ENCODE measurements at regions not wholly inside any gene's neighbourhood (a gene's known extent, or its start where the extent isn't known, plus 50 kb on each side); places are given as distances from the start of the nearest gene placed in this dataset.

DNA sequence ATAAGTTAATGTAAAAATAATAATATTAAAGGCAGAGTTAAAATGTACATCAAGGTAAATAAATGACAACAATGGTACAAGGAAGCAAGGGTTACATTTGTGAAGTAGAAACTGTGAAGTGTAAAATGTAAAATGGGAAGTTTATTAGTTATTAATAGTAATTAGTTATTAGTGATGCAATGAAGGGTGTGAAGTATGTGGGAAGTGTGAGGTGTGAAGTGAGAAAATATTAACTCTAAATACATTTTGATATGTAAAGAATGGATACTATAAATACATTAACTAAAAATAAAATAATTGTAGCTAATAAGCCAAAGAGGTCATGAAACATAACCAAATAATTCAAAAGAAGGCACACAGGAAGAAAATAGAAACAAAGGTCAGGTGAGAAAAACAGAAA lies 316.4 kb downstream of the GBA3 start:
- DNase-seq = no peak

DNA sequence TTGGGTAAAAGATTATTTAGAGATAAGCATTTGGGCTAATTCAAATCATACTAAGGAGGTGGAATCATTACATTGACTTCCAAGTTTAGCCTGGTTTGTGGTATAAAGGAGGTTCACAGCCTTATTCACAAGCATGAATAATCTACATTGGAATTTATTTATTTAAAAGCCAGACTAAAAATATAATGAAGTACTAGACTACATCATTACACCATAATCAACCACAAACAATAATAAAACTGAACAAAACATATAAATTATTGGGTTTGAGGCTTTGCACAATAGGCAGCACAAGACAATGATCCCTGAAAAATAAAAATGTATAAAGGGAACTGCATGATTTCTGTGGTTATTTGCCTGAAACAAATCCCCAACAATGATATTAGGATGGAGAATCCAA lies 314.0 kb downstream of the GBA3 start:
- no peak for DNase-seq

DNA sequence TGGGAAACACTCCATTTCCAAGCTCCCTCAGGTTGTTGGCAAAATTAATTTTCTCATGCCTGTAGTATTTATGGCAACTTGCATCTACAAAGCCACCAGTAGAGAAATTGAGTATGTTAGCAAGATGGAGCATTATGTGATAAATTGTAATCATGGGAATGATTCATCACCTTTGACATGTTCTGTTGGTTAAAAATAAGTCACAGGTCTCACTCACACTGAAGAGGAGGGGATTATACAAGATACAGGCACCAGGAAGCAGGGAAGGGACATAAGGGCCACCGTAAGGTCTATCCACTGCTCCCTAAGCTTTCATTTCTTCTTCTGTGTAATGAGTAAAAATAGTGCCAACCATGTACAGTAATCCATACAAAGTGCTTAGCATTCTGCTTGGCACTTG lies 313.0 kb downstream of the GBA3 start:
- DNase-seq = no peak

GRCh38 chr4:23001478-23001877 lies 308.7 kb downstream of the GBA3 start:
- DNase-seq = no peak

- DNase-seq = no peak
These were observed 306.7 kb downstream of the GBA3 start for GRCh38 chr4:22999419-22999818.

GRCh38 chr4:22997358-22998224 lies 304.9 kb downstream of the GBA3 start:
- DNase-seq = no peak

DNA sequence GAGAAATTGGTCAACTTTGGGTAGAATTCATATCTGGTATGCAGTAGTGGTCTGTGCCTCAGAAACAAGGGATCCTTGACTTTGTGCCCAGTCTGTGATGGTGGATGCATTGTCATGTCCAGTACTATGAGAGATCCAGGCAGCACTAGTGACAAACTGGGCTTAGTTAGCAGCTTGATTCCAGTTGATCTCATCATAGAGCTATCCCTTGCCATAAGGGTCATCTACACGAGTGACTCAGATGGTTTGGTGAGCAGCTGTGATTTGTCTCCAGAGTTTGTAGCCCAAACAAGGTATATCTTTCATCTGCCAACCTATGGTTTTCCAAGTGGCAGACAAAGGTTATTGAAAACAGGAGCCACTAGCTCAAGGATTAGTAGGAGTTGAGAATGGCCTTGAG lies 298.8 kb downstream of the GBA3 start:
- no peak for DNase-seq

DNA sequence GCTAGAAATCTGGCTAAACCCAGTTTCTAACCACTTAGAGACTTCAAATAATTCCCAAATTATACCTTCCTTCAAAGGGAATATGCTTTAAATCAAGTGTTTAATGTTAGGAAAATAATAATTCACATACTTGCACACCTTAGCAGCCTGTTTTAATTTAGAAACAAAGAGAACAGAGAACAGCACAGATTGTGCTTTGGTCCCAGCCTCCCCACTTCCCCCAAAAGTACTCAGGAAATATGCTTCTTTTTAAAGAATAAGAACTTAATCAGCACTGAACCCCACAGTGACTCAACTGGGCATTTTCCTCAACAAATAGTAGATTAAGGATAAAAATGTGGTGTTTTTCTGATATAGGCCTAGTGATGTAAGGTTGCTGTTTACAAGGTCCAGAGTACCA lies 295.8 kb downstream of the GBA3 start:
- DNase-seq = no peak

- DNase-seq = no peak
These were observed 295.1 kb downstream of the GBA3 start for GRCh38 chr4:22987870-22988269.

GRCh38 chr4:22986881-22987280 lies 294.1 kb downstream of the GBA3 start:
- no peak for DNase-seq

GRCh38 chr4:22986262-22986661 lies 293.5 kb downstream of the GBA3 start:
- no peak for DNase-seq

DNA sequence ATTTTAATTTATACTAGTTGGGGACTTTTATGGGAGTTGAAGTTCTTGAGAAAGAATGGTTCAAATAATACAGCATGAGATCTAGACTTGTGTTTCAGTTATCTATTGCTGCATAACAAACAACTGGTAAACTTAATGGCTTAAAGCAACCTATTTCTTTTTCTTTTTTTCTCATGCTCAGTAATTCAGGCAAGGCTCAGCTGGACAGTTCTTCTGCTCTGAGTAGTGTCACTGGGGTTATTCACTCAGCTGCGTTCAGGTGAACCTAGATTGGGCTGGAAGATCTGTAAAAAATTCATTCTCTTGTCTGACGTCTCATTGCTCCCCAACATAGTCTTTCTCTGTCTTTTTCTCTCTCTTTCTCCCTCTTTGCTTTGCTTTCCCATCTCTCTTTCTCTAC lies 291.7 kb downstream of the GBA3 start:
- DNase-seq = no peak

- no peak for DNase-seq
These were observed 285.9 kb downstream of the GBA3 start for GRCh38 chr4:22978656-22979055.

GRCh38 chr4:22970665-22971064 lies 277.9 kb downstream of the GBA3 start:
- DNase-seq = no peak

DNA sequence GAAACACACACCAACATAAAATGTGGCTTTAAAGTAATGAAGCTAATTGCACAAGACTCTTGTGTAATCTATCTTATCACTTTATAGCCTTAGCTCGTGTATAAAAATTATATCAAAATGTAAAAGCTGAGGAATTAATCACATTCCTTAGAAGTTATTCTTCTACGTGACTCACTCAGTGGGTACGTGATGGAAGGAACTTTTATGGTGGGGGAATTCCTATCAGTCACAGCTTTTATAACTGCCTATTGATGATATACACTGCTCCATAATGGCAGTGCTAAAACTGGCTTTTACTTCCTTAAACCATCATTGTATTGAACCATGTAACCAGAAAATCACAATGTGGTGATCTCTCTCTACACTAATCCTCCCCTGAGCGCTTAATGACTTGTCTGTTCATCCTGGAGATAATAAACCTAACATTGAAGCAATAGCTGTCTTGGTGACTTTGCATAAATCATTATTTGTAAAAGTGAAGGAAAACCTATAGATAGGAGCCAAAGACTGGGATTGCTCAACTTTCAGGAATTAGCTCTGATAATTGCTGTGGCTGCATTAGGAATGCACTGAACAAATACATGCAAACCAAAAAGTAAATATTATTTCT lies 276.7 kb downstream of the GBA3 start:
- DNase-seq = no peak

- no peak for DNase-seq
These were observed 269.6 kb downstream of the GBA3 start for GRCh38 chr4:22962295-22962694.

DNA sequence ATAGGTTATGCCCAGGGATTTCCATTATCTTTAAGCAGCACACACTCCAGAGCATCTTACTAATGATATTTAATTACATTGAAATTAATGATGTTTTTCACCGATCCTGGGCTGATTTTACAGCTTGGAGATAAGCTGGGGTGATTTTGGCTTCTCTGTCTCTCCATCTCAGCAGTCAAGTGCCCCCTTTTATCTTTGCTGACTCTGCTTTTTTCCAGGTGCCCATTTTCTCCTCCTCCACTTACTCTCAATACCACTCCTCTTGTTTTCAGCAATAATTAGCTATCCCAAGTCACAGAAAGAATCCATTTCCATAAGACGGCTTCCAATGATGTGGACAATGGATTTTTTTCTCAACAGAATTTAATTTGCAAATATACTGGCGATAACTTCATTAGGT lies 266.7 kb downstream of the GBA3 start:
- no peak for DNase-seq

DNA sequence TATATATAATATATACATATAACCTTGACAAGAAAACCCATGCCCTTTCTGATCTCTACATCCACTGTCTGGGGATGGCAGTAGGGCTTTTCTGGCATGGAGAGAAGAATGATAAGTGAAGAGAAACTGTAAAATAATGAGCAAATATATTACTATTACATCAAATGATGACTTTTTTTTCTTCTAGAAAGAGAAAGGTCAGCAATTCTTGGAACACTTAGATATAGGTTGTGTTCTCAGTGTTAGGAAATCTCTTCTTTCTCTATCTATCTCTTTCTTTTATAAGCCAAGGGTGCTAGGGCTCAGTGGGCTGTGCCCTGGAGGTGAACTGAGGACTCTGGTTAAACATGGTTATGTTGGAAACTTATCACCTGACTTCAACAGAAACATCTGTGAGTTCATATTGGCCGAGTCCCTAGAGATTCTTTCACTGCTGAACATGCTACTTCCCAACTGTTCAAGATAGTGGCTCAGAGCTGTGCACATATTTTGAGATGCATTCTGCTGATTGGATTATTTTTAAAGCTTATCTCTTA lies 265.1 kb downstream of the GBA3 start:
- DNase-seq = no peak

- DNase-seq = no peak
These were observed 256.6 kb downstream of the GBA3 start for GRCh38 chr4:22949161-22949855.

GRCh38 chr4:22947851-22948250 lies 255.1 kb downstream of the GBA3 start:
- DNase-seq = no peak

DNA sequence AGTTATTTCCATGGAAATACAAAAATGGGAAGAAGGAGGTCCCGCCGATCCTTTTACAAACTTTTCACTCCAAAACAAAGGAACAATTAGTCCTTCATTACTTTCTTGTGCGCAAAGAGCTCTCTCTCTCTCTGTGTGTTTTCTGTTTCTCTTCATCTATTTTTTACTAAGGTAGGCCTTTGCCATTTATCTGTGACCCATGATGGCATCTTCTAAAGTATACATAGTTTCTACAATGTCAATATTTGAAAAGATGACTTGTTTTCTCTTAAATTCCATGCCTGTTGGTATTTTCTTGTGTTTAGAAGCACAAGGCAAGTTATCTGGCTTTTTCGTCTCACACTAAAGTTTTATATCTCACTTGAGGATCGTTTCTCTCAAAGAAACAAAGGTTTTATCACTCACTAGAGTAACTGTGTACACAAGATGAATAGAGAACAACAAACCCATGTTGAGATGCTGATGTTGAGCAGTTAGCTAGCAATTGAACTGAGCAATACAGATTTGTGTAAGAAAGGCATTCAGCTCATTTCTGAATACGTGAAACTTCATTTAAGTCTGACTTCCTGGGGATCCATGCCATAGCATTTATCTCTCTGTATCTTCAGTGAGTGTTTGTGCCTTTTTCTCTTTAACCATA lies 250.3 kb downstream of the GBA3 start:
- no peak for DNase-seq

DNA sequence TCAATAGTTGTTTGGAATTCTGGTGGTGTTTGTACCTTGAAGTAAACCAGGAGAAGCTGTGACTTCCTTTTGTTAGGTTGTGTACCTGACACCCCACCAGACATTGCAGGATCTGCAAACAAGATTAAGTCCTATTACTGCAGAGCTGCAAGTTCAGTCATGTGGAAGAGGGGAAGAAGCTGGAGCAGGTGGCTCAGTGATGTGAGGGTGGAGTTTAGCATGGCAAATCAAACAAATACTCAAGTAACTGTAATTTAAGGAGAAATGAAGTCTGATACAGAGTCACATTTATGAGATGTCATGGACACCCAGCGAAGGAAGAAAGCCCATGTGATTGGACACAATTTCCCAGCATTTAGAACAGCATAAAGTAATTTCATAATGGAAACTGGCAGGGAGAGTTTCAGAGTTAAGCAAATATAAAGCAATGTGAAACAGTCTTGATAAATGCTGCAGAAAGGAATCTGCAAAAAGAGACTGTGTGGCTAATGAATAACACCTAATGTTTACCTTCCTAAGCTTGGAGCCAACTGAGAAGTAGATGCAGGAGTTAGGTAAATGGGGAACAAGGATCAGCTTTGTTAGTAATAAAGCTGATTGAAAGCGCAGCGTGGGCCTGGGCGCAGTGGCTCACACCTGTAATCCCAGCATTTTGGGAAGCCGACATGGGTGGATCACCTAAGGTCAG lies 249.1 kb downstream of the GBA3 start:
- no peak for DNase-seq

GRCh38 chr4:22932326-22932725 lies 239.6 kb downstream of the GBA3 start:
- DNase-seq = no peak
